ENCODE measurements at regions not wholly inside any gene's neighbourhood (a gene's known extent, or its start where the extent isn't known, plus 50 kb on each side); places are given as distances from the start of the nearest gene placed in this dataset.

- TF ChIP-seq POLR2A (IDR thresholded peaks at IDR 0.05) (no peak), EP300 (IDR thresholded peaks at IDR 0.05; ENCODE audit: low read depth) (no peak), POLR2AphosphoS5 (IDR thresholded peaks at IDR 0.05) (no peak)
- TF ChIP-seq, protein P1, sequence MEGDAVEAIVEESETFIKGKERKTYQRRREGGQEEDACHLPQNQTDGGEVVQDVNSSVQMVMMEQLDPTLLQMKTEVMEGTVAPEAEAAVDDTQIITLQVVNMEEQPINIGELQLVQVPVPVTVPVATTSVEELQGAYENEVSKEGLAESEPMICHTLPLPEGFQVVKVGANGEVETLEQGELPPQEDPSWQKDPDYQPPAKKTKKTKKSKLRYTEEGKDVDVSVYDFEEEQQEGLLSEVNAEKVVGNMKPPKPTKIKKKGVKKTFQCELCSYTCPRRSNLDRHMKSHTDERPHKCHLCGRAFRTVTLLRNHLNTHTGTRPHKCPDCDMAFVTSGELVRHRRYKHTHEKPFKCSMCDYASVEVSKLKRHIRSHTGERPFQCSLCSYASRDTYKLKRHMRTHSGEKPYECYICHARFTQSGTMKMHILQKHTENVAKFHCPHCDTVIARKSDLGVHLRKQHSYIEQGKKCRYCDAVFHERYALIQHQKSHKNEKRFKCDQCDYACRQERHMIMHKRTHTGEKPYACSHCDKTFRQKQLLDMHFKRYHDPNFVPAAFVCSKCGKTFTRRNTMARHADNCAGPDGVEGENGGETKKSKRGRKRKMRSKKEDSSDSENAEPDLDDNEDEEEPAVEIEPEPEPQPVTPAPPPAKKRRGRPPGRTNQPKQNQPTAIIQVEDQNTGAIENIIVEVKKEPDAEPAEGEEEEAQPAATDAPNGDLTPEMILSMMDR (IDR thresholded peaks at IDR 0.05): no peak
Measured at GRCh38 chr2:212682937-212683336, 144.3 kb upstream of the ERBB4 start.

All from transverse colon (tissue), 4 donors.